AG04450 (cell line): ENCODE measurements at regions not wholly inside any gene's neighbourhood (a gene's known extent, or its start where the extent isn't known, plus 50 kb on each side); places are given as distances from the start of the nearest gene placed in this dataset.

Experiments
- CTCF ChIA-PET: fragments of 300-600, 350-600 bp; formaldehyde crosslinking; extraction: SDS; loops from one replicate; lab custom pipeline; 2022; ENCODE audit warnings: antibody characterized with exemption, inconsistent platforms; lab: Charles Lee
- POLR2A ChIA-PET: fragments of 350-600 bp; formaldehyde crosslinking; extraction: SDS; loops from one replicate; lab custom pipeline; 2021; ENCODE audit warnings: antibody characterized with exemption, inconsistent platforms; lab: Yijun Ruan, JAX
- DNase-seq: peaks from one replicate; pipeline ENCODE4 v3.0.0-alpha.2; 2011; ENCODE audit warnings: low read depth, low spot score
- H3K27ac ChIP-seq: one replicate; pipeline ENCODE4 v1.5.1; 2012; ENCODE audit warnings: low read depth, low read length, control low read depth
- H3K27me3 ChIP-seq: one replicate; pipeline ENCODE4 v1.6.0; 2012; ENCODE audit warnings: low read length; ENCODE audit not compliant: control insufficient read depth, insufficient read depth
- H3K4me3 ChIP-seq: 2 replicates; pipeline ENCODE4 v1.5.1; 2011; ENCODE audit warnings: mild to moderate bottlenecking, low read depth, low read length, control low read depth
- H3K9me3 ChIP-seq: 2 replicates; pipeline ENCODE4 v1.5.1; 2012; ENCODE audit warnings: low read length; ENCODE audit not compliant: control insufficient read depth, insufficient read depth
- CTCF ChIP-seq: IDR thresholded peaks from 2 replicates; pipeline ENCODE4 v1.5.1; 2011; ENCODE audit warnings: low read depth, low read length, control low read depth, inconsistent platforms

DNA sequence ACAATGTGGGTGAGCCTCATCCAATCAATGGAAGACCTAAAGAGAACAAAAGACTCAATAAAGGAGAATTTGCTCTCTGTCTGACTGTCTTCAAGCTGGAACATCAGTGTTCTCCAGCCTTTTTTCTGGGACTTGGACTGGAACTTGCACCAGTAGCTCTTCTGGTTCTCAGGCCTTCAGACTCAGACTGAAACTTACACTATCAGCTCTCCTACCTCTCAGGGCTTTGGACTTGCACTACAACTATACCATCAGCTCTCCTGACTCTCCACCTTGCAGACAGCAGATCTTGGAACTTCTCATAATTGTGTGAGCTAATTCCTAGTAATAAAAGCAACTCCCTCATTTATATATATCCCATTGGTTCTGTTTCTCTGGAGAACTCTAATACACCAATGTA is 185.9 kb downstream of the SMIM20 start:
- POLR2A ChIA-PET, result no interaction called here
- CTCF ChIA-PET, result interaction anchor here (2.1 kb wide), 1 partner anchor 17 kb away, joined by 5 read pairs; no protein-coding TSS in a partner anchor
- no peaks in the 10 kb centered on the region for H3K27me3 ChIP-seq
- TF ChIP-seq CTCF, result no peak
- DNase-seq, result no peak
- H3K27ac ChIP-seq, result no peak overlapping the region
- peaks cover 3% of the 10 kb centered on the region for H3K9me3 ChIP-seq
- no peak overlapping the region for H3K4me3 ChIP-seq

GRCh38 chr4:26101011-26101410 is 187.0 kb downstream of the SMIM20 start:
- H3K27me3 ChIP-seq, result no peaks in the 10 kb centered on the region
- H3K4me3 ChIP-seq, result no peak overlapping the region
- ChIA-PET POLR2A (no interaction called here), CTCF (interaction anchor here (2.1 kb wide), 1 partner anchor 18 kb away, joined by 5 read pairs; no protein-coding TSS in a partner anchor)
- H3K27ac ChIP-seq, result no peak overlapping the region
- peaks cover 3% of the 10 kb centered on the region for H3K9me3 ChIP-seq
- no peak for DNase-seq
- TF ChIP-seq CTCF, result no peak

- no peak for TF ChIP-seq CTCF
- H3K4me3 ChIP-seq, result no peak overlapping the region
- DNase-seq, result no peak
- H3K27ac ChIP-seq, result no peak overlapping the region
- H3K27me3 ChIP-seq, result no peaks in the 10 kb centered on the region
- H3K9me3 ChIP-seq, result no peaks in the 10 kb centered on the region
- POLR2A ChIA-PET, result no interaction called here
- CTCF ChIA-PET, result interaction anchor here (0.9 kb wide), 1 partner anchor 258 kb away, joined by 3 read pairs; no protein-coding TSS in a partner anchor
These were observed 190.2 kb downstream of the SMIM20 start for GRCh38 chr4:26104056-26104685.

DNA sequence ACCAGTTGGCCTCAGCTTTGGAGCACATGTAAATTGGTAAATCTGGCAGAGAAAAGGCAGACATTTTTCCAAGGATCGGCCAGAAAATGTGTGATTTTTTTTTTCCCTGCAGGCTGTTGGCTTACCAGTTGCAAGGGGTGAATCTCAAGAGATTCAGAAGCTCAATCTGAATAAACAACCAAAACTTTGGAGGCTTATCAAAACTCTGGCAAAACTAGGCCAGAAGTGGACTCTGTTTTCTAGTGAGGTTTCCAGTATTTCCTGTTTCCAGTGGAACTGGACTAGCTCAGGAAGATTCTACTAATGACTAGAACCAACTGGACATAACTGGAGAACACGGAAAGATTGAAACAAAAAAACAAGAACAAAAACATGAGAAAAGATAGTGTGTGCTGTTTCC is 191.3 kb downstream of the SMIM20 start:
- H3K27ac ChIP-seq, result no peak overlapping the region
- no peak for DNase-seq
- peaks cover 3% of the 10 kb centered on the region; the same call in 1 of the 2 replicates for H3K9me3 ChIP-seq
- no peak overlapping the region for H3K4me3 ChIP-seq
- CTCF ChIA-PET, result interaction anchor here (0.9 kb wide), 1 partner anchor 56 kb away, joined by 3 read pairs; no protein-coding TSS in a partner anchor
- POLR2A ChIA-PET, result no interaction called here
- TF ChIP-seq CTCF, result no peak
- H3K27me3 ChIP-seq, result no peaks in the 10 kb centered on the region
